ENCODE measurements at regions not wholly inside any gene's neighbourhood (a gene's known extent, or its start where the extent isn't known, plus 50 kb on each side); places are given as distances from the start of the nearest gene placed in this dataset.

DNA sequence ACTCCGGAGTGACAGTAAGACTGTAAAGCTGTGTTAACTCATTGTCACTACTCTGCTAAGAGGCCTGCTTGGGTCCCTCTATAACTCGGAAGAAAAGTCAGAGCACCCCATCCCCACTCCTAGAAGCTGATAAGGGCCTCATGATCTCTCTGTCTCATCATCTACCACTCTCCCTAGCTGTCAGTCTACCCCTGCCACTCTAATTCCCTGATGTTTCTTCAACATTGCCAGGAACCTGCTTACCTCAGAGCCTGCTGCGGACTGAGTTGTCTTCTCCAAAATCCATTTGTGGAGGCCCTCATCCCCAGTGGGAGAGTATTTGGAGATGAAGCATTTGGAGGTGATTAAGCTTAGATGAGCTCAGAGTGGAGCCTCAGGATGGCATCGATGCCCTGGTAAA is 1092.2 kb downstream of the TBC1D22A start:
- H3K9me3 ChIP-seq = no peaks in the 10 kb centered on the region
- WGBS, 2 donors = 70 to 78% methylated on average over 3 of the region's 4 CpGs
- H3K27me3 ChIP-seq = peaks cover 0 to 6% (median 0%) of the 10 kb centered on the region in 4 donors
- no peak overlapping the region for H3K4me3 ChIP-seq
- DNase-seq = no peak
- intact Hi-C loops (cut with DNase I) = no loop called here
- H3K4me1 ChIP-seq = peaks cover 0 to 9% (median 0%) of the 10 kb centered on the region in 3 donors
- no peak overlapping the region for H3K27ac ChIP-seq
- no peaks in the 10 kb centered on the region for H3K36me3 ChIP-seq
- TF ChIP-seq POLR2A (IDR thresholded peaks at IDR 0.05) = no peak
- no peak for TF ChIP-seq CTCF (IDR thresholded peaks at IDR 0.05)

DNA sequence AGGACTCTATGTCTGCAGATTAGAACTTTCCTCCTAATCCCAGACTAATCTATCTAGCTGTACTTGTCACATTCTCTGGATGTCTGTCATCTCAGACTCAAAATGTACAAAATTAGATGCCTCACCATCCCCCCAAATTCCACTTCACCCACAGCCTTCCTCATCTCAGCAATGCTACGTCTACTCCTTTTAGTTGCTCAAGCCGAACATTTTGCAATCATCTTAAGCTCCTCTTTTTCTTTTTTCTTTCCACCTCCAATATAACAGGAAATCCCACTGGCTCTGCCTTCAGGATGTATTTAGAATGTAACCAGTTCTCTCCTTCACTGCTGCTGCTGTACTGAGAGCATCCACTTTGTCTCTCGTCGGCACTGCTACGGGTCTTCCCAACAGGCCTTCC is 1091.8 kb downstream of the TBC1D22A start:
- Histone ChIP-seq H3K4me3 (no peak overlapping the region), H3K36me3 (no peaks in the 10 kb centered on the region), H3K4me1 (peaks cover 0 to 9% (median 0%) of the 10 kb centered on the region in 3 donors), H3K9me3 (no peaks in the 10 kb centered on the region), H3K27ac (no peak overlapping the region), H3K27me3 (peaks cover 0 to 3% (median 0%) of the 10 kb centered on the region in 4 donors)
- TF ChIP-seq CTCF (IDR thresholded peaks at IDR 0.05) (no peak), POLR2A (IDR thresholded peaks at IDR 0.05) (no peak)
- intact Hi-C loops (cut with DNase I) = no loop called here
- 73 to 80% methylated on average over 5 of the region's 5 CpGs for WGBS, 2 donors
- DNase-seq = no peak

GRCh38 chr22:47853750-47854149 is 1091.3 kb downstream of the TBC1D22A start:
- H3K27ac ChIP-seq = no peak overlapping the region
- DNase-seq = no peak
- no peaks in the 10 kb centered on the region for H3K36me3 ChIP-seq
- 57 to 78% methylated on average over 3 of the region's 3 CpGs for WGBS, 2 donors
- TF ChIP-seq CTCF (IDR thresholded peaks at IDR 0.05) (no peak), POLR2A (IDR thresholded peaks at IDR 0.05) (no peak)
- no peak overlapping the region for H3K4me3 ChIP-seq
- peaks cover 0 to 9% (median 0%) of the 10 kb centered on the region in 3 donors for H3K4me1 ChIP-seq
- H3K27me3 ChIP-seq = peaks cover 0 to 6% (median 0%) of the 10 kb centered on the region in 4 donors
- intact Hi-C loops (cut with DNase I) = no loop called here
- H3K9me3 ChIP-seq = no peaks in the 10 kb centered on the region

DNA sequence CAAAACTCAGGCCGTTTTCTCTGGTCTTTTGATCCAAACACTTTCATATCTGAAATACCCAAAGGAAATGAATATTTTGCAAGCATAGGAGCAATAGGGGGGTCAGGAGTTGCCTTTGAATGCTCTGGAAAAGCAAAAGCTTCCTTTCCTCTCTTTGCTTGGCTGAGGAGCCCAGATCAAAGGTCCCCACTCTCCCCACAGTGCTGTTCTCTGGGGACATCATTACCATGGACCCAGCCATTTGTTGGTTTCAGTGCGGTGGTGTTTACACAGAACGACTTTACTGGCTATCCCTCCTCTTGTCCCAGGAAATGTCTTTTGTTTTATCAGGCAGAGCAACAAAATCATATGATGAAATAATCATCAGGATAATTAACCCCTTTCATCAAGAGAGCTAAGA is 1089.1 kb downstream of the TBC1D22A start:
- H3K9me3 ChIP-seq = no peaks in the 10 kb centered on the region
- intact Hi-C loops (cut with DNase I) = no loop called here
- TF ChIP-seq POLR2A (IDR thresholded peaks at IDR 0.05) (no peak), CTCF (IDR thresholded peaks at IDR 0.05) (no peak)
- peaks cover 0 to 9% (median 0%) of the 10 kb centered on the region in 3 donors for H3K4me1 ChIP-seq
- H3K27me3 ChIP-seq = peaks cover 0 to 11% (median 0%) of the 10 kb centered on the region in 4 donors
- WGBS, 2 donors = 36 to 69% methylated on average over 3 of the region's 3 CpGs
- H3K36me3 ChIP-seq = no peaks in the 10 kb centered on the region
- no peak overlapping the region for H3K4me3 ChIP-seq
- no peak for DNase-seq
- H3K27ac ChIP-seq = no peak overlapping the region

DNA sequence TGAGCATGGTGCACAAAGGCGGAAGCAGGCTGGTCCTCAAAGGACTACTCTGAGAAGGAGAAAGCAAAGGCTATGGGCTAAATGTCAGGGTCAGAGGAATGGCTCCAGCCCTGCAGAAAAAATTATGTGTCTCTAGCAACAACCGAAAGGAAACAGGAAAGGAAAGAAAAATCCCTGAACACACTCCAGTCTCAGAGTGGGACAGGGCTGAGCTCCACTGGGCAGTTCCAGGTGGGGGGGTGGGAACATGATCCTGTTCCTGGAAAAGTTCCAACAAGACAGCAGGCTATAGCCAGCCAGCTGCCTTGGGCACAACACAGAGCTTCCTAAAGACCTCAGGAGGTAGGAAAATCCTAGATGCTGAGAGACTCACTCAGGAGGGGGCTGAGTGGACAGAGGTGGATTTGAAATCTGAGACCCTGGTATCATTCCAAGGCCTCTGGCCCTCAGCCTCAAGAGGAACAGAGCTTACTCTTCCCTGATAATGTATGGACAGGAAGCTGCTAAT is 1088.2 kb downstream of the TBC1D22A start:
- 63 to 73% methylated on average over 2 of the region's 2 CpGs for WGBS, 2 donors
- Histone ChIP-seq H3K36me3 (no peaks in the 10 kb centered on the region), H3K27ac (no peak overlapping the region), H3K4me1 (peaks cover 0 to 9% (median 0%) of the 10 kb centered on the region in 3 donors), H3K4me3 (no peak overlapping the region), H3K9me3 (no peaks in the 10 kb centered on the region), H3K27me3 (peaks cover 0 to 16% (median 0%) of the 10 kb centered on the region in 4 donors)
- intact Hi-C loops (cut with DNase I) = no loop called here
- no peak for DNase-seq
- TF ChIP-seq POLR2A (IDR thresholded peaks at IDR 0.05) (no peak), CTCF (IDR thresholded peaks at IDR 0.05) (no peak)

Measured in esophagus squamous epithelium (tissue), 5 donors.